HG03196 (cell line): ENCODE measurements at regions not wholly inside any gene's neighbourhood (a gene's known extent, or its start where the extent isn't known, plus 50 kb on each side); places are given as distances from the start of the nearest gene placed in this dataset.

ENCODE experiments used
- ATAC-seq: cut with Tn5 transposase; IDR thresholded peaks from one replicate; pipeline ENCODE4 v1.9.1; 2021; ENCODE audit not compliant: unreplicated experiment

GRCh38 chr5:28512648-28513047 is 1474.3 kb upstream of the CDH9 start:
- no peak for ATAC-seq

GRCh38 chr5:28505121-28505520 is 1466.7 kb upstream of the CDH9 start:
- ATAC-seq: no peak

- no peak for ATAC-seq
Measured at GRCh38 chr5:28500511-28500910, 1462.1 kb upstream of the CDH9 start.

GRCh38 chr5:28499766-28500290 is 1461.4 kb upstream of the CDH9 start:
- ATAC-seq: no peak

GRCh38 chr5:28495876-28496275 is 1457.5 kb upstream of the CDH9 start:
- ATAC-seq: no peak

GRCh38 chr5:28493456-28493855 is 1455.1 kb upstream of the CDH9 start:
- no peak for ATAC-seq

- ATAC-seq: no peak
Measured at GRCh38 chr5:28488752-28489151, 1450.4 kb upstream of the CDH9 start.

- no peak for ATAC-seq
Measured at GRCh38 chr5:28483327-28484025, 1445.1 kb upstream of the CDH9 start.

- ATAC-seq: no peak
Measured at GRCh38 chr5:28473531-28474107, 1435.2 kb upstream of the CDH9 start.

- no peak for ATAC-seq
Measured at GRCh38 chr5:28468166-28468565, 1429.8 kb upstream of the CDH9 start.

- ATAC-seq: no peak
Measured at GRCh38 chr5:28463728-28464127, 1425.3 kb upstream of the CDH9 start.

GRCh38 chr5:28451483-28451882 is 1413.1 kb upstream of the CDH9 start:
- no peak for ATAC-seq

- ATAC-seq: no peak
Measured at GRCh38 chr5:28450997-28451396, 1412.6 kb upstream of the CDH9 start.

- no peak for ATAC-seq
Measured at GRCh38 chr5:28448791-28449190, 1410.4 kb upstream of the CDH9 start.

GRCh38 chr5:28430565-28431178 is 1392.3 kb upstream of the CDH9 start:
- ATAC-seq: no peak

- no peak for ATAC-seq
Measured at GRCh38 chr5:28421141-28421540, 1382.8 kb upstream of the CDH9 start.

GRCh38 chr5:28415791-28416443 is 1377.5 kb upstream of the CDH9 start:
- no peak for ATAC-seq

- no peak for ATAC-seq
Measured at GRCh38 chr5:28414619-28415018, 1376.2 kb upstream of the CDH9 start.

GRCh38 chr5:28408651-28409050 is 1370.3 kb upstream of the CDH9 start:
- no peak for ATAC-seq

GRCh38 chr5:28408186-28408585 is 1369.8 kb upstream of the CDH9 start:
- ATAC-seq: no peak

GRCh38 chr5:28404363-28405071 is 1366.1 kb upstream of the CDH9 start:
- no peak for ATAC-seq
